Nucleus accumbens (tissue), 56 donors: ENCODE measurements at regions not wholly inside any gene's neighbourhood (a gene's known extent, or its start where the extent isn't known, plus 50 kb on each side); places are given as distances from the start of the nearest gene placed in this dataset.
A peak's percentile ranks its signal among the peaks of the same experiment; 100 is the strongest.

ENCODE experiments used
- DNase-seq, 56 donors: peaks; one replicate each; lab custom pipeline; 2025; lab: John Stamatoyannopoulos, UW

- DNase-seq, result no peak
Measured at GRCh38 chr5:3209918-3210317, 385.7 kb upstream of the IRX1 start.

DNA sequence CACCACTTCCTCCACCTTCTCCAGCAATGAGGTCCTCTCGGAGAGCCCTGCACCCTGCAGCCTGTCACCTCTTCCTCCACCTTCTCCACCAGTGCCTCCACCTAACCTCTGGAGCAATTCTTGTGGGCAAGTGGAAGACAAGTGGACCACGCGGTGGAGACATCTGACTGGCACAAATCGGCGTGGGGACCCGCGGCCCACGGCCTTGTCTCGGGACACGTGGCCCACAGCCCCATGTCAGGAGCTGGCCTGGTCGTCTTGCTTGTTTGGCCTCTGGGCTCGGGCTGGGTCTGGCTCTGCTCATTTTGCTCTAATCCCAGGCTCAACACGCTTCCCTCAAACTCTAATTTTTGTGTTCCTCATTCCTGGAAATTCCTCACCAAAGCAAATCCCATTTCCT is 393.1 kb upstream of the IRX1 start:
- DNase-seq, result no peak

DNA sequence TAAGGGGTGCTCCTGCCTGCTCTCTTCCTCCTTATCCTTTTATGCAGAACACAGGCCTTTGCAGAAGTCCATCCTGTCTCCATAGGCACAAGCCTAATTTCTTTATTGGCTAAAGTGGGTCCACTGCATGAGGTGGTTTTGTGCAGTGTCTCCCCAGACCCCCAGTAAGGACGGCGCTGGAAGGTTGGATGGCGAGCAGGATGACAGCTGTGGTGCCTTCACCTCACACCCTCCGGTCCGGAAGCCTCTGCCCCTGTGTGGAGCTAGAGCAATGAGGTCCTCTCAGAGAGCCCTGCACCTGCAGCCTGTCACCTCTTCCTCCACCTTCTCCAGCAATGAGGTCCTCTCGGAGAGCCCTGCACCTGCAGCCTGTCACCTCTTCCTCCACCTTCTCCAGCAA is 393.7 kb upstream of the IRX1 start:
- no peak for DNase-seq

DNA sequence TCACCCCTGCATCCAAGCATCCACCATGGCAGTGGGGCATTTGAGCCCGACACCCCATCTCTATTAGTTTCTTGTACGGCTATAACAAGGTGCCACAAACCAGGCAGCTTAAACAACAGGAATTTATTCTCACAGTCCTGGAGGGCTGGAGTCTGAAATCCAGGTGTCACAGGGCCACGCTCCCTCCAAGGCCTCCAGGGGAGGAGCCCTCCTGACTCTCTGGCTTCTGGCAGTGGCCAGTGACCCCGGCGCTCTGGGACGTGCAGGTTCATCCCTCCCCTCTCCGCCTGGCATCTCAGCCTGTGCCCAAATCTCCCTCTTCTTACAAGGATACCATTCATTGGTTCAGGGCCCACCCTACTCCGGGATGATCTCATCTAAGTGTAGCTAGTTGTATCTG is 394.5 kb upstream of the IRX1 start:
- DNase-seq, result no peak

GRCh38 chr5:3199962-3200755 is 395.5 kb upstream of the IRX1 start:
- no peak for DNase-seq

- DNase-seq, result peak in 1 of 56 donors; percentile 22
Measured at GRCh38 chr5:3198074-3198449, 397.6 kb upstream of the IRX1 start.

GRCh38 chr5:3197304-3198073 is 398.1 kb upstream of the IRX1 start:
- DNase-seq, result peak in 34 of 56 donors; percentile 7 to 63 (median 25)

GRCh38 chr5:3195994-3196393 is 399.6 kb upstream of the IRX1 start:
- DNase-seq, result no peak

- DNase-seq, result no peak
Measured at GRCh38 chr5:3194684-3195083, 400.9 kb upstream of the IRX1 start.

GRCh38 chr5:3194271-3194670 is 401.4 kb upstream of the IRX1 start:
- no peak for DNase-seq

DNA sequence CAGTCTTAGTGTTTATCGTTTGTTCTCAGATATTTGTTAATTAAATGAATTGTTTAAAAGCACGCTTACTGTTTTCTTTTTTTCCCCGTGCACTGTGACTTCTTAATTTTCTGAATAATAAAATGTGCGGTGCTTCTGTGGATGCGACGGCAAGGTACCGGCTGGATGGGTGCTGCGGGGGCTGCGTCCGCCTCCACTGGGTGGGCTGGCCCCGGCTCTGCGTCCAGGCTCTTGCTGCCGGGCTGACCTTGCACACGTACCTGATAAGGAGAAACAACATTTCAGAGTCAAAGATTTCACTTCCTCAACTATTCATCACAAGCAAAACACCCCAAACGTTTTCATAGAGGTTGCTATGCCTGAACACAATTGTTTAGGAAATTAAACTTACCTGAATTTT is 404.0 kb upstream of the IRX1 start:
- DNase-seq, result no peak

DNA sequence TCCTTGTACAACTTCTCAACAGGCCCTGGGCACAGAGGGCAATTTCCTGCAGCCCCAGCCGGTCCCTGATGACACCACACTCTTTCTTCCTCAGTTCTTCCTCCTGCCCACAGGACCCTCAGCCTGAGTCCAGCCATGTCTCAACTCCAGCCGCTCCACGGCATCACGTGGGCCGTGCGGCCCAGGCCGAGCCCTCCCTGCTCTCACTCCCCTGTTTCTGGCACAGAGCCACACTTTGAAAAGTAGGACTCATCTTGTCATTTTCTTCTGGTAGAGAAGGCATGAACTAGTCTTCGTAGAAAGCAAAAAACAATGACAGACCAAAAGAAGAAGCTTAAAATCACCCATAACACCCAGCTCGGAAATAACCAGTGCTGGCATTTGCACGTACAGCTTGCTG is 404.7 kb upstream of the IRX1 start:
- DNase-seq, result no peak

DNA sequence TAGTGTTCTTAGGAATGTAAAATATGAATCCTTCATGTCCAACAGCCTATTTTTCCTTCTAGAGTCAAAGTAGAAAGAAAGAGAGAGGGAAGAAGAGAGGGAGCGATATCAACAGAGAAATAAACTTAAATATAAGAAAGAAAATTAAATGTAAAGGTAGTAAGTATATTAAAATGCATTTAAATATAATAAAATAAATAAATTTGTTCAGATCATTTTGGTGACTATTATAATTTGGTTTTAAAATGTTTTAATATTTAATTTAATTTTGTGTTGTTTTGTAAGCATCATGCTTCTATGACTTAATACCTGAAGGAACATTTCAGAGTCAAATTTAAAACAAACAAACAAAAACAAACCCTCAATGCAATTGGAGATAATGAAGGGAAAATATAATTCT is 405.2 kb upstream of the IRX1 start:
- no peak for DNase-seq

DNA sequence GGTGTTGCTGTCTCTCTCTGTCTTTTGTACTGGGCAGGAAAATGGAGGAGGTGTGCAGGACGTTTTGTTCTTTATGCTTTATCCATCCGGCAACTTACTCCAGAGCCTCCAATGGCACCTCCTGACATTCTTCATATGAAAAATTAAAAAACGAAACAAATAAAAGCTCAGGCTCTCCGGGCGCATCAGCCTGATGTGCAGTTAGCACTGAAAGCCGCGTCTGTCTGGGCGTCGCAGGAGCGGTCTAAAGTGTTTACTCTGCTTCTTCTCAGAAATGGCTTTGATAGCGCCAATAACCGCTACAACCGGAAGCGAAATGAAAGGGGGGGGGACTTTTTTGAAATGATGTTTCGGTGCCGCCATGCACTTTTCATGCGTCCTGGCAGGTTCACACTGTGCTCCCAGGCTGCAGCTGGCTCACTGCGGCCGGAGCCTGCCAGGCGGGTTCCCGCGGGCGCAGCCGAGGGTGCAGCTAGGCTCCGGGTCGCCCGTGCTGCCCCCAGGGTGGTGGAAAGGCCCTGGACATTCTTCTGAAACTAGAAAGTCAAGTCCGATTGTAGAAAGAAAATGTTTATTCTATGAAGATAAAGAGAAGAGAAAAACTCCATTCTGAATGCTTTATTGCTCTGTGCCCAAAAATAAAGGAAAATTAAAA is 407.7 kb upstream of the IRX1 start:
- no peak for DNase-seq

GRCh38 chr5:3186736-3187405 is 408.8 kb upstream of the IRX1 start:
- DNase-seq, result no peak

DNA sequence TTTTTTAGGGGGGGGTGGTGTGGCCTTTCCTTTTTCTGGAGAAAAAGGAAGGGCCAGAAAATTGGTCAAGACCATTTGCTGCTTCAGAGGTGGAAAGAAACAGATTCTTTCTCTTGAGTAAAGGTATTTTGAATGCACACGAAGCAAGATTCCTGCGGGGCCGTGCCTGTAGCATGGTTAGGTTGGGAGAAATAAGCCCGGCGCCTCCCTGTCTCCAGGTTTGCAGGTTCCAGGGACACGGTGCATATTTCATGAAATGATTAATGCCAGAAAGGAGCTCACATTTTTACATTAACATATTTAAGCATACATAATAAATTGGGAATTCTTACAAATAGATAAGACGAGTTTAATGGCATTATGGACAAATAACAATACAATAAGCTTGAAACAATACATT is 409.5 kb upstream of the IRX1 start:
- DNase-seq, result no peak

DNA sequence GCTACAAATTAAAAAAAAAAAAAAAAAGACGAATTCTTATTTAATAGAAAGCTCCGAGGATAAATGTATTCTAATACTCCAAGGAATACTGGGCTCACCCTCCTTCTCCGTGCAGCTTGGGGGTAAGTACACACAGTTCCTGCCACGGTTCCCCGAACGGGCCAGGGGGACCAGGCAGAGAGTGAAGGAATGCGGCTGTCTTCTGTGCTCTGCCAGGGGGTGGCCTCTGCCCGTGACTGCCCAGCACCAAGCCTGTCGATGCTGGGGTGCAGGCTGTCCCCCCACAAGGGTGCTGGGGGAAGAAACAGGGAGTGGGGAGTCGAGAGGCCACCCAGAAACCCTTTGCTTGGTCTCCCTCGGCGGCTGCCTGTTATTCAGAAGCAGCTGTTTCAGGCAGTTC is 410.1 kb upstream of the IRX1 start:
- DNase-seq, result no peak

DNA sequence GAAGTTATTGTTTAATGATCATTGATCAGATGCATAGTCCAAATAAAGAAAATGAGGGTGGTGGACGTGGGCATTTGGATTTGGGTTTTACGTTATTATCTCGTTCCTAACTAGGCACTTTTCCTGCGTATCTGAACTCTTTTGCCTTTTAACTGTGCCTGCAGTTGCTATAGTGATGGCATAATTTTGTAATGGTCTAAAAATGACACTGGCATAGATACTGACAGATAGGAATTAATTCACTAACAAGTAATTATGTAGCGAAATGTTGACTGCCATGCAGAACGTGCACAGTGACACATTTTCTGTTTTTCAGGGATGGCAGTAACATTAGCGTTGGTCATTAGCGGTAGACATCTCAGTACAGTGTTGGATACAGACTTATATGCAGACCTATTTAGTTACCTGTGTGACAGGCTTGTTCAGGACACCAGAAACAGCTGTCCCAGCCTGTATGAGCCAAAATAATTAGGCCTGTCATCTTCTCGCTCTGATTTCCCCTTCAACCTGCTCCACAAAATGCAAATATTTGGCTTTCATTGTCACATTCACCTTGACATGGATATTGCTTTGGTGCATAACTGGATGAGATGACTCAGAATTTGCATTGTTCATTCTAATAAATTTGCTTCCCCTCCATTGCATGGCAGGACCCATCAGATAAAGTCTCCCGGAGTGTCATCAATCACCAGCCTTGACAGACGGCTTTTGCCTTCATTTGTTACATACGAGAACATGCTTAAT is 413.3 kb upstream of the IRX1 start:
- DNase-seq, result no peak

DNA sequence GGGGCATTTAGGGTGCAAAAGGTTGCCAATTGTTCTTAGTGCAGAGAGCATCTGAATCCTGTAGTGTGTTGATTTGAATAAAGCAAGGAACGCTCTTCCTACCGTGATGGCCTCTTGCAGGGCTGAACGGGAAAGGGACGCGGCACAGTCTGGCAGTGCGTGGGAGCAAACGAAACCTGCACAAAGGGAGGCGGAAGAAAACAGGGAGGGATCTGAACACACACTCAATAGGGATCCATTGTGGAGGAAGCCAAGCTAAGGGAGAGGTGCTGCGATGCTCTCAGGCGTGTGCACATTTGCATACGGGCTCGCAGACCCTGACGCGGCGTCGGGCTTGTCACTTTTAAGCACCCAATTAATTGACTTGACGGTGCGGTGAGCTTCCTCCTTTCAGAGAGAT is 414.0 kb upstream of the IRX1 start:
- DNase-seq, result no peak

DNA sequence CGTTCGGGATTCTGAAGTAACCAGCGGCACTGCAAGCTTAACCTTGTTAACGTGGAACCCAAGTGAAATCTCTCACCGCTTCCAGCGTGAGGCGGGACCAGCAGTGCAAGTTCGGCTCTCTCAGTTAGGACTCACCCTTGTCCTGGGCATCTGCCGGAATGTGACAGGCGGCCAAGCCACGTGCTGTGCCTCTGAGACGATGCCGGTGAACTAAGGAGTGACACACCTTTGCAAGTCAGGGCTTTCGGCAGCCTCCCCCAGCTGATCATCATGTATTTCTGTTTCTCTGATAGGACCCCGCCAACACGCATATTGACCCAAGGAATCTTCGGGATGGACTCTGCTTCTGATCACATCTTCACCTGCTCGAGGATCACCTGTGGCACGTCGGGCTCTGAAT is 415.0 kb upstream of the IRX1 start:
- DNase-seq, result no peak
